ENCODE measurements at regions not wholly inside any gene's neighbourhood (a gene's known extent, or its start where the extent isn't known, plus 50 kb on each side); places are given as distances from the start of the nearest gene placed in this dataset.

- Mint-ChIP-seq H3K36me3 (no peaks in the 10 kb centered on the region), H3K4me1 (no peaks in the 10 kb centered on the region), H3K27ac (no peak overlapping the region), H3K9me3 (peaks cover 0 to 3% (median 3%) of the 10 kb centered on the region in 3 donors), H3K27me3 (peaks cover 2% of the 10 kb centered on the region), H3K4me3 (no peak overlapping the region)
Observed at GRCh38 chr9:1362845-1363244, 312.7 kb downstream of the DMRT2 start.

GRCh38 chr9:1366276-1366675 lies 316.1 kb downstream of the DMRT2 start:
- no peaks in the 10 kb centered on the region for H3K36me3 Mint-ChIP-seq
- no peaks in the 10 kb centered on the region for H3K4me1 Mint-ChIP-seq
- no peak overlapping the region for H3K4me3 Mint-ChIP-seq

GRCh38 chr9:1369297-1369696 lies 319.1 kb downstream of the DMRT2 start:
- Mint-ChIP-seq H3K27ac (no peak overlapping the region), H3K4me1 (no peaks in the 10 kb centered on the region), H3K9me3 (peaks cover 0 to 1% (median 0%) of the 10 kb centered on the region in 3 donors), H3K27me3 (peaks cover 1% of the 10 kb centered on the region), H3K36me3 (no peaks in the 10 kb centered on the region), H3K4me3 (no peak overlapping the region)

More at GRCh38 chr9:1366276-1366675, 316.1 kb downstream of the DMRT2 start:
- peaks cover 1% of the 10 kb centered on the region for H3K27me3 Mint-ChIP-seq
- no peak overlapping the region for H3K27ac Mint-ChIP-seq
- peaks cover 0 to 3% (median 3%) of the 10 kb centered on the region in 3 donors for H3K9me3 Mint-ChIP-seq

- Mint-ChIP-seq H3K27ac (no peak overlapping the region), H3K4me1 (no peaks in the 10 kb centered on the region), H3K4me3 (no peak overlapping the region), H3K9me3 (no peaks in the 10 kb centered on the region), H3K27me3 (peaks cover 1% of the 10 kb centered on the region), H3K36me3 (no peaks in the 10 kb centered on the region)
Observed at GRCh38 chr9:1373445-1373844, 323.3 kb downstream of the DMRT2 start.

GRCh38 chr9:1383899-1384455 lies 333.8 kb downstream of the DMRT2 start:
- no peaks in the 10 kb centered on the region for H3K9me3 Mint-ChIP-seq

GRCh38 chr9:1384816-1385215 lies 334.7 kb downstream of the DMRT2 start:
- Mint-ChIP-seq H3K27me3 (no peaks in the 10 kb centered on the region), H3K27ac (no peak overlapping the region), H3K9me3 (no peaks in the 10 kb centered on the region), H3K4me1 (no peaks in the 10 kb centered on the region), H3K36me3 (no peaks in the 10 kb centered on the region), H3K4me3 (no peak overlapping the region)

More at GRCh38 chr9:1383899-1384455, 333.8 kb downstream of the DMRT2 start:
- Mint-ChIP-seq H3K36me3 (no peaks in the 10 kb centered on the region), H3K27me3 (no peaks in the 10 kb centered on the region), H3K4me3 (no peak overlapping the region), H3K27ac (no peak overlapping the region), H3K4me1 (no peaks in the 10 kb centered on the region)

GRCh38 chr9:1386420-1386819 lies 336.3 kb downstream of the DMRT2 start:
- no peak overlapping the region for H3K27ac Mint-ChIP-seq
- H3K4me3 Mint-ChIP-seq = no peak overlapping the region
- H3K27me3 Mint-ChIP-seq = no peaks in the 10 kb centered on the region
- no peaks in the 10 kb centered on the region for H3K9me3 Mint-ChIP-seq
- H3K4me1 Mint-ChIP-seq = no peaks in the 10 kb centered on the region
- H3K36me3 Mint-ChIP-seq = no peaks in the 10 kb centered on the region

- Mint-ChIP-seq H3K9me3 (no peaks in the 10 kb centered on the region), H3K36me3 (no peaks in the 10 kb centered on the region), H3K4me3 (no peak overlapping the region), H3K4me1 (no peaks in the 10 kb centered on the region), H3K27me3 (no peaks in the 10 kb centered on the region), H3K27ac (no peak overlapping the region)
Observed at GRCh38 chr9:1388216-1388615, 338.1 kb downstream of the DMRT2 start.

GRCh38 chr9:1400983-1401382 lies 350.8 kb downstream of the DMRT2 start:
- Mint-ChIP-seq H3K36me3 (no peaks in the 10 kb centered on the region), H3K27ac (no peak overlapping the region), H3K9me3 (peaks cover 0 to 9% (median 5%) of the 10 kb centered on the region in 3 donors), H3K27me3 (no peaks in the 10 kb centered on the region), H3K4me1 (no peaks in the 10 kb centered on the region), H3K4me3 (no peak overlapping the region)

- no peaks in the 10 kb centered on the region for H3K4me1 Mint-ChIP-seq
- H3K36me3 Mint-ChIP-seq = no peaks in the 10 kb centered on the region
- H3K27me3 Mint-ChIP-seq = no peaks in the 10 kb centered on the region
- H3K27ac Mint-ChIP-seq = no peak overlapping the region
- H3K9me3 Mint-ChIP-seq = peaks cover 0 to 3% (median 0%) of the 10 kb centered on the region in 3 donors
- no peak overlapping the region for H3K4me3 Mint-ChIP-seq
Observed at GRCh38 chr9:1404940-1405339, 354.8 kb downstream of the DMRT2 start.

- no peaks in the 10 kb centered on the region for H3K9me3 Mint-ChIP-seq
- no peak overlapping the region for H3K27ac Mint-ChIP-seq
- no peaks in the 10 kb centered on the region for H3K36me3 Mint-ChIP-seq
- no peak overlapping the region for H3K4me3 Mint-ChIP-seq
- no peaks in the 10 kb centered on the region for H3K4me1 Mint-ChIP-seq
- H3K27me3 Mint-ChIP-seq = no peaks in the 10 kb centered on the region
Observed at GRCh38 chr9:1411826-1412225, 361.7 kb downstream of the DMRT2 start.

GRCh38 chr9:1414711-1415131 lies 364.6 kb downstream of the DMRT2 start:
- Mint-ChIP-seq H3K9me3 (no peaks in the 10 kb centered on the region), H3K4me3 (no peak overlapping the region), H3K27ac (no peak overlapping the region), H3K36me3 (no peaks in the 10 kb centered on the region), H3K27me3 (no peaks in the 10 kb centered on the region), H3K4me1 (no peaks in the 10 kb centered on the region)

- H3K27ac Mint-ChIP-seq = no peak overlapping the region
- no peaks in the 10 kb centered on the region for H3K36me3 Mint-ChIP-seq
- no peaks in the 10 kb centered on the region for H3K9me3 Mint-ChIP-seq
- H3K4me3 Mint-ChIP-seq = no peak overlapping the region
- no peaks in the 10 kb centered on the region for H3K4me1 Mint-ChIP-seq
- H3K27me3 Mint-ChIP-seq = no peaks in the 10 kb centered on the region
Observed at GRCh38 chr9:1415146-1415545, 365.0 kb downstream of the DMRT2 start.

GRCh38 chr9:1416261-1416660 lies 366.1 kb downstream of the DMRT2 start:
- no peaks in the 10 kb centered on the region for H3K27me3 Mint-ChIP-seq
- no peaks in the 10 kb centered on the region for H3K36me3 Mint-ChIP-seq
- H3K4me1 Mint-ChIP-seq = no peaks in the 10 kb centered on the region
- H3K9me3 Mint-ChIP-seq = no peaks in the 10 kb centered on the region
- no peak overlapping the region for H3K4me3 Mint-ChIP-seq
- H3K27ac Mint-ChIP-seq = no peak overlapping the region

- Mint-ChIP-seq H3K4me1 (no peaks in the 10 kb centered on the region), H3K4me3 (no peak overlapping the region), H3K27me3 (no peaks in the 10 kb centered on the region), H3K27ac (peak overlapping the region in 1 of 3 donors; percentile 80), H3K9me3 (peaks cover 0 to 2% (median 0%) of the 10 kb centered on the region in 3 donors), H3K36me3 (no peaks in the 10 kb centered on the region)
Observed at GRCh38 chr9:1421436-1421835, 371.3 kb downstream of the DMRT2 start.

- peaks cover 0 to 2% (median 0%) of the 10 kb centered on the region in 3 donors for H3K9me3 Mint-ChIP-seq
- H3K27ac Mint-ChIP-seq = no peak overlapping the region
Observed at GRCh38 chr9:1427875-1428274, 377.7 kb downstream of the DMRT2 start.

More at GRCh38 chr9:1427875-1428274, 377.7 kb downstream of the DMRT2 start:
- peaks cover 2% of the 10 kb centered on the region for H3K27me3 Mint-ChIP-seq
- no peak overlapping the region for H3K4me3 Mint-ChIP-seq
- H3K36me3 Mint-ChIP-seq = no peaks in the 10 kb centered on the region
- no peaks in the 10 kb centered on the region for H3K4me1 Mint-ChIP-seq
